GM18511 (cell line): ENCODE measurements at regions not wholly inside any gene's neighbourhood (a gene's known extent, or its start where the extent isn't known, plus 50 kb on each side); places are given as distances from the start of the nearest gene placed in this dataset.

Source experiments
- ATAC-seq: cut with Tn5 transposase; IDR thresholded peaks from one replicate; pipeline ENCODE4 v1.9.1; 2021; ENCODE audit warnings: mild to moderate bottlenecking, moderate library complexity; ENCODE audit not compliant: unreplicated experiment

- ATAC-seq: no peak
Observed at GRCh38 chr15:93296759-93297500, 207.9 kb upstream of the RGMA start.

- no peak for ATAC-seq
Observed at GRCh38 chr15:93294896-93295295, 205.9 kb upstream of the RGMA start.

DNA sequence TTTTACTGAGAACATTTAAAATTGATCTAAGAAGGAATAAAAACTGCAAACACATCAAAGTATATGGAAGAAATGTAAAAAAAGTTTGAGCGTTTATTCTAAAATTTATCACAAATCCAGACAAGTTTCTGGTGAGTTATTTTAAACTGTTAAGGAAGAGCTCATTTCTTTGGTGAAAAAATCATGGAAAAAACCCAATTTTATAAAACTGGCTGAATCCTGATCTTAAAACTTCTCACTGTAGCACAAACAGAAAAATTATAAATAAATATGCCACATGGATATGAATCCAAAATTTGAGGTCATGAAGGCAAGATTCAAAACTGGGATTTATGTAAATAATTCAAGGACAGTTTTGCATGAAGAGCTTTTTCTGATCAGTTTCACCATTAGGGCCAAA is 205.1 kb upstream of the RGMA start:
- no peak for ATAC-seq

- ATAC-seq: no peak
Observed at GRCh38 chr15:93291380-93291779, 202.4 kb upstream of the RGMA start.

DNA sequence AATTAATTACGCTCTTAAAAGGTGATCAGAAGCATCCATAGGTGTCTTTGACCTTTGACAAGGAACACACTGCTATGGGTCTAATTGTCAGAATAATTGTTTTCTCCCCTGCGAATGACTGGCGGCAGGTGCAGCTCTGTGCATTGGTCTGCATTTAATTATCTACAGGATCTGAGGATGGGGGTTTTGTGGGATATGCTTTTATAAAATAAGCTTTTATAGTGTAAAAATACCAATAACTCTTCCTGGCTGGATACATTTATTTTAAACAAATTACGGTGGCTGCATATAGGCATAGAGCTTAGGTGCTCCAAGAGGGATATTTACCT is 201.6 kb upstream of the RGMA start:
- no peak for ATAC-seq

GRCh38 chr15:93289941-93290617 is 201.1 kb upstream of the RGMA start:
- ATAC-seq: no peak

GRCh38 chr15:93288728-93289294 is 199.8 kb upstream of the RGMA start:
- ATAC-seq: no peak

GRCh38 chr15:93286446-93286845 is 197.4 kb upstream of the RGMA start:
- ATAC-seq: no peak

DNA sequence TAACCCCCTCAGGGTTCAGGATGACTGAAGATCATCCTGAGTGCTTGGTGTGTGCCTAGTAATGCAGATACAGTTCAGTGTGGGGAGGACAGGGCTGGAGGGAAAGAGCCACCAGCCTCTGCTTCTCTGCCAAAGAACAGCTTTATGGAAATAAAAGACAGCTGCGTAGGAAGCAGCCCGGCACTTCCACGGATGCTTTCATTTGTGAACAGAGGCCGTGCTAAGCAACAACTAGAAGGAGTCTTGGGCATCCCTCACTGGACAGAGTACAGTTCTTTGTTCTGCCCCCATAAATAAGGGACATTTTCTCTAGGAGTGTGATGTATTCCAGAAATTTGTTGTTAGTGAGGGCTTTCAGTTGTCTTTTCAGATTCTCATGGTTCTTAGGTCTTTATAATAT is 194.8 kb upstream of the RGMA start:
- no peak for ATAC-seq

DNA sequence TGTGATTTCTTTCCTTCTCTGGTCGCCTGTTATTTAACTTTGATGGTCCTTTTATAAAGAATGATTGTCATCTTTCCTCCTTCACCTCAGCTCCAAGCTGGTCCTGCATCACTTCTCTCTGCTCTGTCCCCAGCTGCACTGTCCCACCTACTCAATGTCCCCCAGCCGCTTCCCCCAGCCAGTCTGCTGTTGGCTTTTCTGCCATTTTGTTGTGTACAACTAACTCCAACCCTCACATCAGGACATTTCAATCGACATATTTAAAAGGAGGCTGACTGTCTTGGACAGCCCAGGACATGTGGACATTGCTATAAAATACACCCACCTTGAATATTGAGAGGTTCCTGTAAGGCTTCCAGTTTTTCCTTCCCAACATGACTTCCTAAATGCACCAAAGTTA is 193.8 kb upstream of the RGMA start:
- ATAC-seq: no peak

- ATAC-seq: no peak
Observed at GRCh38 chr15:93278783-93279182, 189.8 kb upstream of the RGMA start.

DNA sequence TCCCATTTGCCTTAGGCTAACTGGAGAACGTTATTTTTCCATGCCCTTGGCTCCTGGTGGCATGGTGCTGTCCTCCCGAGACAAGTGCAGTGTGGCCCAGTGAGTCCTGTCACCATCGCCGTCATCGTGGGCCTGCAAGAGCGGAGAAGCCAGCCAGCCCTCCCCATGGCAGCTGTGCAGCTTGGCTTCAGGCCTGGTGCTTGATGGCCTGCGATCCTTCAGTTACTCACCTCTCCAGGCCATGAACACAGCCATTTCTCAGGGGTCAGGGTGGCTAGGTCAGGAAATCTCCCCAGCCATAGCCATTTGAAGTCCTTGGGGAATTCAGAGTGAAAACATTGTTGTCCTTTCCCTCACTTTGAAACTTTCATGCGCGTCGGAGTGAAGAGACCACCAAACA is 189.0 kb upstream of the RGMA start:
- no peak for ATAC-seq

- ATAC-seq: no peak
Observed at GRCh38 chr15:93274257-93274656, 185.2 kb upstream of the RGMA start.

- no peak for ATAC-seq
Observed at GRCh38 chr15:93271871-93272270, 182.9 kb upstream of the RGMA start.

GRCh38 chr15:93270937-93271467 is 182.0 kb upstream of the RGMA start:
- ATAC-seq: no peak

- ATAC-seq: no peak
Observed at GRCh38 chr15:93268066-93268465, 179.1 kb upstream of the RGMA start.

GRCh38 chr15:93266291-93266690 is 177.3 kb upstream of the RGMA start:
- ATAC-seq: no peak

GRCh38 chr15:93265111-93265556 is 176.1 kb upstream of the RGMA start:
- no peak for ATAC-seq

GRCh38 chr15:93261845-93262244 is 172.8 kb upstream of the RGMA start:
- ATAC-seq: no peak

GRCh38 chr15:93257920-93258319 is 168.9 kb upstream of the RGMA start:
- ATAC-seq: no peak

- no peak for ATAC-seq
Observed at GRCh38 chr15:93253681-93254080, 164.7 kb upstream of the RGMA start.

GRCh38 chr15:93252780-93253179 is 163.8 kb upstream of the RGMA start:
- no peak for ATAC-seq
